ENCODE measurements at regions not wholly inside any gene's neighbourhood (a gene's known extent, or its start where the extent isn't known, plus 50 kb on each side); places are given as distances from the start of the nearest gene placed in this dataset.

- Histone ChIP-seq H4K20me1 (ENCODE audit: insufficient read depth) (no peaks in the 10 kb centered on the region), H3K9ac (ENCODE audit: low read length) (no peak overlapping the region), H3K27ac (ENCODE audit: low read length) (no peak overlapping the region), H3K4me2 (ENCODE audit: low read length) (no peak overlapping the region), H2AFZ (ENCODE audit: low read depth, low read length) (no peak overlapping the region), H3K9me3 (ENCODE audit: low read length) (no peaks in the 10 kb centered on the region), H3K27me3 (ENCODE audit: insufficient read depth, low read depth, low read length) (no peaks in the 10 kb centered on the region), H3F3A (ENCODE audit: insufficient read depth, low read length, poor library complexity, severe bottlenecking) (no peaks in the 10 kb centered on the region), H3K36me3 (ENCODE audit: insufficient read depth, low read length) (no peaks in the 10 kb centered on the region), H3K9me2 (ENCODE audit: insufficient read depth, low read length) (no peaks in the 10 kb centered on the region), H3K79me2 (replicated peaks; ENCODE audit: insufficient read depth, low read length) (no peaks in the 10 kb centered on the region), H3K4me3 (ENCODE audit: low read length) (no peak overlapping the region)
- TF ChIP-seq, protein P1, sequence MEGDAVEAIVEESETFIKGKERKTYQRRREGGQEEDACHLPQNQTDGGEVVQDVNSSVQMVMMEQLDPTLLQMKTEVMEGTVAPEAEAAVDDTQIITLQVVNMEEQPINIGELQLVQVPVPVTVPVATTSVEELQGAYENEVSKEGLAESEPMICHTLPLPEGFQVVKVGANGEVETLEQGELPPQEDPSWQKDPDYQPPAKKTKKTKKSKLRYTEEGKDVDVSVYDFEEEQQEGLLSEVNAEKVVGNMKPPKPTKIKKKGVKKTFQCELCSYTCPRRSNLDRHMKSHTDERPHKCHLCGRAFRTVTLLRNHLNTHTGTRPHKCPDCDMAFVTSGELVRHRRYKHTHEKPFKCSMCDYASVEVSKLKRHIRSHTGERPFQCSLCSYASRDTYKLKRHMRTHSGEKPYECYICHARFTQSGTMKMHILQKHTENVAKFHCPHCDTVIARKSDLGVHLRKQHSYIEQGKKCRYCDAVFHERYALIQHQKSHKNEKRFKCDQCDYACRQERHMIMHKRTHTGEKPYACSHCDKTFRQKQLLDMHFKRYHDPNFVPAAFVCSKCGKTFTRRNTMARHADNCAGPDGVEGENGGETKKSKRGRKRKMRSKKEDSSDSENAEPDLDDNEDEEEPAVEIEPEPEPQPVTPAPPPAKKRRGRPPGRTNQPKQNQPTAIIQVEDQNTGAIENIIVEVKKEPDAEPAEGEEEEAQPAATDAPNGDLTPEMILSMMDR (IDR thresholded peaks at IDR 0.05; ENCODE audit: poor library complexity, severe bottlenecking): no peak
- TF ChIP-seq REST (IDR thresholded peaks at IDR 0.05; ENCODE audit: borderline replicate concordance): peak; percentile 22
- peak; percentile 3 for TF ChIP-seq POLR2AphosphoS5 (IDR thresholded peaks at IDR 0.05)
These were observed 69.5 kb upstream of the TDRD3 start for GRCh38 chr13:60327511-60327910.

- Histone ChIP-seq H3K9ac (ENCODE audit: low read length) (no peak overlapping the region), H3K9me3 (ENCODE audit: low read length) (no peaks in the 10 kb centered on the region), H3K27ac (ENCODE audit: low read length) (no peak overlapping the region), H3F3A (ENCODE audit: insufficient read depth, low read length, poor library complexity, severe bottlenecking) (no peaks in the 10 kb centered on the region), H3K4me2 (ENCODE audit: low read length) (no peak overlapping the region), H3K79me2 (replicated peaks; ENCODE audit: insufficient read depth, low read length) (no peaks in the 10 kb centered on the region), H3K9me2 (ENCODE audit: insufficient read depth, low read length) (no peaks in the 10 kb centered on the region), H3K36me3 (ENCODE audit: insufficient read depth, low read length) (no peaks in the 10 kb centered on the region), H2AFZ (ENCODE audit: low read depth, low read length) (no peak overlapping the region), H4K20me1 (ENCODE audit: insufficient read depth) (no peaks in the 10 kb centered on the region), H3K4me3 (ENCODE audit: low read length) (no peak overlapping the region), H3K27me3 (ENCODE audit: insufficient read depth, low read depth, low read length) (no peaks in the 10 kb centered on the region)
- peak; percentile 28 for TF ChIP-seq EP300 (conservative IDR thresholded peaks at IDR 0.05; ENCODE audit: poor library complexity, severe bottlenecking)
- TF ChIP-seq, protein P1 (IDR thresholded peaks at IDR 0.05; ENCODE audit: poor library complexity, severe bottlenecking): no peak
These were observed 68.9 kb upstream of the TDRD3 start for GRCh38 chr13:60328073-60328472.

DNA sequence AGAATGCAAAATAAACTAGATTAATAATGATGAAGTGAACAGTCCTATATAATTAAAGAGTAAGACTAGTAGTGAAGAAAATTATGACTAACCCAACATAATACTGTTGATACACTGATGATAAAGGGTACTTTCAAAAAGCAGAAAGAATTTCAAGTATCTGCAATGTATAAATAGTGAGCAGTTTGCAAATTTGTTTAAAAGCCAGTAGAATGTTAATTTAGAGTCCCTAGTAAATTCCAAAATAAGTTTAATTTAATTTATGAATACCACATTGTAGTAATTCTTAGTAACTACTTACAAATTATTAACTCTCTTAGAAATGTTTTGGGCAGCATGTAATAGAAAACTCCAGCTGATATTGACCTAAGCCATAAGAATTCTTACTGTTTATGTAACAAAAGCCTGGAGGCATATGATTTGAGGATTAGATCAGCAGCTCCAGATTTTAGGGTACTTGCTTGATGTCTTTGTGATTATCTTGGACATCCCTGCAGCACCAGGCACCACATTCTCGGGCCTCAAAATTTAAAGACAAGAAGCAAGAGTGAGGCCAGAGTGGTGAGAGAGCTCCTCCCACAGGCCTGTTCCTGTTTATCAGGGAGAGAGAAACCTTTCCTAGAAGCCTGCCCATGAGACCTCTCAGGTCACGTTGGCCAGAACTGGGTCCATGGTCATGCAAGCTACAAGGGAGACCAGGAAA is 67.6 kb upstream of the TDRD3 start:
- no peak overlapping the region for H3K9ac ChIP-seq (ENCODE audit: low read length)
- no peaks in the 10 kb centered on the region for H4K20me1 ChIP-seq (ENCODE audit: insufficient read depth)
- H3K9me2 ChIP-seq (ENCODE audit: insufficient read depth, low read length): no peaks in the 10 kb centered on the region
- H3K79me2 ChIP-seq (replicated peaks; ENCODE audit: insufficient read depth, low read length): no peaks in the 10 kb centered on the region
- TF ChIP-seq, protein P1 (IDR thresholded peaks at IDR 0.05; ENCODE audit: poor library complexity, severe bottlenecking): peak; percentile 52
- TF ChIP-seq MXI1 (conservative IDR thresholded peaks at IDR 0.05; ENCODE audit: poor library complexity, severe bottlenecking): no peak
- TF ChIP-seq RAD21 (conservative IDR thresholded peaks at IDR 0.05): peak; percentile 59
- peak; percentile 26 for TF ChIP-seq SMC3 (conservative IDR thresholded peaks at IDR 0.05; ENCODE audit: poor library complexity)
- H3F3A ChIP-seq (ENCODE audit: insufficient read depth, low read length, poor library complexity, severe bottlenecking): no peaks in the 10 kb centered on the region
- H3K27ac ChIP-seq (ENCODE audit: low read length): no peak overlapping the region
- H3K36me3 ChIP-seq (ENCODE audit: insufficient read depth, low read length): no peaks in the 10 kb centered on the region
- no peaks in the 10 kb centered on the region for H3K9me3 ChIP-seq (ENCODE audit: low read length)
- no peak overlapping the region for H2AFZ ChIP-seq (ENCODE audit: low read depth, low read length)
- no peaks in the 10 kb centered on the region for H3K27me3 ChIP-seq (ENCODE audit: insufficient read depth, low read depth, low read length)
- no peak overlapping the region for H3K4me3 ChIP-seq (ENCODE audit: low read length)
- H3K4me2 ChIP-seq (ENCODE audit: low read length): no peak overlapping the region
